Neural cell (in vitro differentiated cells): ENCODE measurements at regions not wholly inside any gene's neighbourhood (a gene's known extent, or its start where the extent isn't known, plus 50 kb on each side); places are given as distances from the start of the nearest gene placed in this dataset.

ENCODE experiments used
- H2AFZ ChIP-seq: fragments of 200-600, 300-800 bp; sonication (generic), shearing (Covaris generic); 2 replicates; pipeline ENCODE4 v1.6.0; 2014; ENCODE audit warnings: low read depth, mild to moderate bottlenecking, antibody characterized with exemption, low read length, moderate library complexity
- H3F3A ChIP-seq: fragments of 200-600 bp; shearing (Covaris generic); 2 replicates; pipeline ENCODE4 v1.6.1; 2016; ENCODE audit warnings: mild to moderate bottlenecking, moderate library complexity, mixed read lengths, antibody characterized with exemption, low read length; ENCODE audit not compliant: insufficient read depth, poor library complexity, severe bottlenecking
- H3K27ac ChIP-seq: fragments of 200-600, 300-800 bp; sonication (generic), shearing (Covaris generic); 2 replicates; pipeline ENCODE4 v1.5.1; 2014; ENCODE audit warnings: mild to moderate bottlenecking, low read length, moderate library complexity
- H3K27me3 ChIP-seq: fragments of 300-800, 200-600 bp; sonication (generic), shearing (Covaris generic); 2 replicates; pipeline ENCODE4 v1.6.0; 2014; ENCODE audit warnings: mild to moderate bottlenecking, low read depth, low read length, moderate library complexity; ENCODE audit not compliant: insufficient read depth
- H3K36me3 ChIP-seq: fragments of 300-800, 200-600 bp; sonication (generic), shearing (Covaris generic); 2 replicates; pipeline ENCODE4 v1.5.1; 2014; ENCODE audit warnings: mild to moderate bottlenecking, antibody characterized with exemption, low read length, moderate library complexity; ENCODE audit not compliant: insufficient read depth
- H3K4me2 ChIP-seq: fragments of 300-800, 200-600 bp; sonication (generic), shearing (Covaris generic); 2 replicates; pipeline ENCODE4 v1.6.0; 2014; ENCODE audit warnings: mild to moderate bottlenecking, low read length
- H3K4me3 ChIP-seq: fragments of 300-800, 200-600 bp; sonication (generic), shearing (Covaris generic); 2 replicates; pipeline ENCODE4 v1.5.1; 2014; ENCODE audit warnings: mild to moderate bottlenecking, low read length, moderate library complexity
- H3K79me2 ChIP-seq: fragments of 200-600 bp; shearing (Covaris generic); replicated peaks from 2 replicates; pipeline ENCODE4 v1.6.0; 2014; ENCODE audit warnings: mild to moderate bottlenecking, low read length, moderate library complexity; ENCODE audit not compliant: insufficient read depth
- H3K9ac ChIP-seq: fragments of 300-800, 200-600 bp; sonication (generic), shearing (Covaris generic); 2 replicates; pipeline ENCODE4 v1.6.1; 2016; ENCODE audit warnings: mild to moderate bottlenecking, low read length, mixed read lengths
- H3K9me2 ChIP-seq: fragments of 200-600 bp; shearing (Covaris generic); 2 replicates; pipeline ENCODE4 v1.6.1; 2016; ENCODE audit warnings: mild to moderate bottlenecking, low read length, mixed read lengths; ENCODE audit not compliant: insufficient read depth
- H3K9me3 ChIP-seq: fragments of 200-600, 300-800 bp; sonication (generic), shearing (Covaris generic); 2 replicates; pipeline ENCODE4 v1.6.1; 2016; ENCODE audit warnings: mild to moderate bottlenecking, mixed run types, low read length, moderate library complexity, mixed read lengths
- H4K20me1 ChIP-seq: fragments of 200-600 bp; shearing (Covaris generic); 2 replicates; pipeline ENCODE4 v1.6.1; 2016; ENCODE audit warnings: mild to moderate bottlenecking, mixed run types; ENCODE audit not compliant: insufficient read depth
- EP300 ChIP-seq: fragments of 450-650 bp; conservative IDR thresholded peaks from 2 replicates; pipeline ENCODE4 v1.6.1; 2014; ENCODE audit warnings: antibody characterized with exemption, mild to moderate bottlenecking, moderate library complexity; ENCODE audit not compliant: poor library complexity, severe bottlenecking
- EZH2 ChIP-seq: fragments of 200-600, 300-800 bp; shearing (Covaris generic), sonication (generic); IDR thresholded peaks from 2 replicates; pipeline ENCODE4 v1.6.1; 2014; ENCODE audit warnings: antibody characterized with exemption, low read length, borderline replicate concordance, mild to moderate bottlenecking; ENCODE audit not compliant: insufficient read depth, poor library complexity, severe bottlenecking
- MXI1 ChIP-seq: fragments of 450-650 bp; conservative IDR thresholded peaks from 2 replicates; pipeline ENCODE4 v1.6.1; 2014; ENCODE audit warnings: antibody characterized with exemption, mild to moderate bottlenecking; ENCODE audit not compliant: poor library complexity, severe bottlenecking
- POLR2AphosphoS5 ChIP-seq: IDR thresholded peaks from 2 replicates; pipeline ENCODE4 v1.6.1; 2012
- RAD21 ChIP-seq: fragments of 450-650 bp; conservative IDR thresholded peaks from 2 replicates; pipeline ENCODE4 v1.6.1; 2014; ENCODE audit warnings: antibody characterized with exemption, mild to moderate bottlenecking, moderate library complexity
- SMC3 ChIP-seq: fragments of 450-650 bp; conservative IDR thresholded peaks from 2 replicates; pipeline ENCODE4 v1.6.1; 2014; ENCODE audit warnings: antibody characterized with exemption, mild to moderate bottlenecking, moderate library complexity; ENCODE audit not compliant: poor library complexity
- TAF1 ChIP-seq: IDR thresholded peaks from 2 replicates; pipeline ENCODE4 v1.6.1; 2012; ENCODE audit warnings: low read depth
- TF ChIP-seq, protein P1 (sequence below): fragments of 450-650 bp; IDR thresholded peaks from 2 replicates; pipeline ENCODE4 v1.5.1; 2014; ENCODE audit warnings: antibody characterized with exemption, mild to moderate bottlenecking, moderate library complexity; ENCODE audit not compliant: poor library complexity, severe bottlenecking
- TF ChIP-seq, protein P2 (sequence below): IDR thresholded peaks from 2 replicates; pipeline ENCODE4 v1.6.1; 2012; ENCODE audit warnings: borderline replicate concordance

DNA sequence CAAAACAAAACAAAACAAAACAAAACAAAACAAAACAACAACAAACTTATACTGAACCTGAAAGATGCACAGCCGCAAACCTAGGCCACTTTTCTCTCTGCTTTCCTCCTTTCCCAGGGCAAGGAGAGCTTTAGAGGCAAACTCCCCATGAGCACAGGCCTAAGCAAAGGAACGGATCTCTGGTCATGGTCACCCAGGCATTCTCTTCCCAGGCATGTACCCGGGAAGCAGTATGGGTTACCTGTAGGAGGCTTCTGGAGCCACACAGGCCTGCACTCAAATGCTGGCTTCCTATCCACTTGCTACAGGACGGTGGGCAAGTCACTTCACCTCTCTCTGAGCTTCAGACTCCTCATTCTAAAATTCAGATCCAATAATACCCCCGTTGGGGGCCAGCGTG is 171.8 kb downstream of the SMAD6 start:
- Histone ChIP-seq H3F3A (no peaks in the 10 kb centered on the region), H3K9me3 (no peaks in the 10 kb centered on the region), H3K9me2 (no peaks in the 10 kb centered on the region), H3K4me2 (no peak overlapping the region), H2AFZ (no peak overlapping the region), H3K27ac (no peak overlapping the region), H4K20me1 (no peaks in the 10 kb centered on the region), H3K27me3 (no peaks in the 10 kb centered on the region), H3K9ac (no peak overlapping the region), H3K4me3 (no peak overlapping the region), H3K79me2 (no peaks in the 10 kb centered on the region), H3K36me3 (no peaks in the 10 kb centered on the region)
- TF ChIP-seq, protein P1, sequence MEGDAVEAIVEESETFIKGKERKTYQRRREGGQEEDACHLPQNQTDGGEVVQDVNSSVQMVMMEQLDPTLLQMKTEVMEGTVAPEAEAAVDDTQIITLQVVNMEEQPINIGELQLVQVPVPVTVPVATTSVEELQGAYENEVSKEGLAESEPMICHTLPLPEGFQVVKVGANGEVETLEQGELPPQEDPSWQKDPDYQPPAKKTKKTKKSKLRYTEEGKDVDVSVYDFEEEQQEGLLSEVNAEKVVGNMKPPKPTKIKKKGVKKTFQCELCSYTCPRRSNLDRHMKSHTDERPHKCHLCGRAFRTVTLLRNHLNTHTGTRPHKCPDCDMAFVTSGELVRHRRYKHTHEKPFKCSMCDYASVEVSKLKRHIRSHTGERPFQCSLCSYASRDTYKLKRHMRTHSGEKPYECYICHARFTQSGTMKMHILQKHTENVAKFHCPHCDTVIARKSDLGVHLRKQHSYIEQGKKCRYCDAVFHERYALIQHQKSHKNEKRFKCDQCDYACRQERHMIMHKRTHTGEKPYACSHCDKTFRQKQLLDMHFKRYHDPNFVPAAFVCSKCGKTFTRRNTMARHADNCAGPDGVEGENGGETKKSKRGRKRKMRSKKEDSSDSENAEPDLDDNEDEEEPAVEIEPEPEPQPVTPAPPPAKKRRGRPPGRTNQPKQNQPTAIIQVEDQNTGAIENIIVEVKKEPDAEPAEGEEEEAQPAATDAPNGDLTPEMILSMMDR = no peak

GRCh38 chr15:66875588-66876420 is 173.8 kb downstream of the SMAD6 start:
- H3K9me3 ChIP-seq = no peaks in the 10 kb centered on the region
- H3K4me2 ChIP-seq = no peak overlapping the region
- no peaks in the 10 kb centered on the region for H3K36me3 ChIP-seq
- H3F3A ChIP-seq = no peaks in the 10 kb centered on the region
- H3K27me3 ChIP-seq = no peaks in the 10 kb centered on the region
- TF ChIP-seq MXI1 (no peak), TAF1 (no peak), EP300 (no peak), RAD21 (no peak), SMC3 (no peak), EZH2 (no peak), POLR2AphosphoS5 (no peak)
- TF ChIP-seq, protein P2, sequence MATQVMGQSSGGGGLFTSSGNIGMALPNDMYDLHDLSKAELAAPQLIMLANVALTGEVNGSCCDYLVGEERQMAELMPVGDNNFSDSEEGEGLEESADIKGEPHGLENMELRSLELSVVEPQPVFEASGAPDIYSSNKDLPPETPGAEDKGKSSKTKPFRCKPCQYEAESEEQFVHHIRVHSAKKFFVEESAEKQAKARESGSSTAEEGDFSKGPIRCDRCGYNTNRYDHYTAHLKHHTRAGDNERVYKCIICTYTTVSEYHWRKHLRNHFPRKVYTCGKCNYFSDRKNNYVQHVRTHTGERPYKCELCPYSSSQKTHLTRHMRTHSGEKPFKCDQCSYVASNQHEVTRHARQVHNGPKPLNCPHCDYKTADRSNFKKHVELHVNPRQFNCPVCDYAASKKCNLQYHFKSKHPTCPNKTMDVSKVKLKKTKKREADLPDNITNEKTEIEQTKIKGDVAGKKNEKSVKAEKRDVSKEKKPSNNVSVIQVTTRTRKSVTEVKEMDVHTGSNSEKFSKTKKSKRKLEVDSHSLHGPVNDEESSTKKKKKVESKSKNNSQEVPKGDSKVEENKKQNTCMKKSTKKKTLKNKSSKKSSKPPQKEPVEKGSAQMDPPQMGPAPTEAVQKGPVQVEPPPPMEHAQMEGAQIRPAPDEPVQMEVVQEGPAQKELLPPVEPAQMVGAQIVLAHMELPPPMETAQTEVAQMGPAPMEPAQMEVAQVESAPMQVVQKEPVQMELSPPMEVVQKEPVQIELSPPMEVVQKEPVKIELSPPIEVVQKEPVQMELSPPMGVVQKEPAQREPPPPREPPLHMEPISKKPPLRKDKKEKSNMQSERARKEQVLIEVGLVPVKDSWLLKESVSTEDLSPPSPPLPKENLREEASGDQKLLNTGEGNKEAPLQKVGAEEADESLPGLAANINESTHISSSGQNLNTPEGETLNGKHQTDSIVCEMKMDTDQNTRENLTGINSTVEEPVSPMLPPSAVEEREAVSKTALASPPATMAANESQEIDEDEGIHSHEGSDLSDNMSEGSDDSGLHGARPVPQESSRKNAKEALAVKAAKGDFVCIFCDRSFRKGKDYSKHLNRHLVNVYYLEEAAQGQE = no peak
- TF ChIP-seq, protein P1 = no peak
- no peak overlapping the region for H3K9ac ChIP-seq
- H3K27ac ChIP-seq = no peak overlapping the region
- no peak overlapping the region for H3K4me3 ChIP-seq
- H2AFZ ChIP-seq = no peak overlapping the region
- no peaks in the 10 kb centered on the region for H3K79me2 ChIP-seq
- no peaks in the 10 kb centered on the region for H4K20me1 ChIP-seq
- H3K9me2 ChIP-seq = no peaks in the 10 kb centered on the region
